Stimulated activated naive CD8-positive, alpha-beta T cell treated with anti-CD3 and anti-CD28 coated beads, Interleukin-15, Interleukin-2, amounts not matched to agents 100 ng/mL and 50 ng/mL, for 24 hours (primary cell): ENCODE measurements at regions not wholly inside any gene's neighbourhood (a gene's known extent, or its start where the extent isn't known, plus 50 kb on each side); places are given as distances from the start of the nearest gene placed in this dataset.
"Not testable (repeated sequence)": the region's sequence is repeated elsewhere in the genome, so short reads cannot be mapped to it uniquely, and the experiment has no call there.

Experiments used
- H3K27ac Mint-ChIP-seq: one replicate; pipeline ENCODE4 v1.8.0; 2021; ENCODE audit warnings: mild to moderate bottlenecking, mixed read lengths
- H3K27me3 Mint-ChIP-seq: one replicate; pipeline ENCODE4 v1.8.0; 2021; ENCODE audit warnings: mixed read lengths
- H3K36me3 Mint-ChIP-seq: one replicate; pipeline ENCODE4 v1.8.0; 2021; ENCODE audit warnings: low read depth, mixed read lengths
- H3K4me1 Mint-ChIP-seq: one replicate; pipeline ENCODE4 v1.8.0; 2021; ENCODE audit warnings: low read depth, mixed read lengths
- H3K4me3 Mint-ChIP-seq: one replicate; pipeline ENCODE4 v1.8.0; 2021; ENCODE audit warnings: mild to moderate bottlenecking, mixed read lengths
- H3K9me3 Mint-ChIP-seq: one replicate; pipeline ENCODE4 v1.8.0; 2021; ENCODE audit warnings: mixed read lengths

DNA sequence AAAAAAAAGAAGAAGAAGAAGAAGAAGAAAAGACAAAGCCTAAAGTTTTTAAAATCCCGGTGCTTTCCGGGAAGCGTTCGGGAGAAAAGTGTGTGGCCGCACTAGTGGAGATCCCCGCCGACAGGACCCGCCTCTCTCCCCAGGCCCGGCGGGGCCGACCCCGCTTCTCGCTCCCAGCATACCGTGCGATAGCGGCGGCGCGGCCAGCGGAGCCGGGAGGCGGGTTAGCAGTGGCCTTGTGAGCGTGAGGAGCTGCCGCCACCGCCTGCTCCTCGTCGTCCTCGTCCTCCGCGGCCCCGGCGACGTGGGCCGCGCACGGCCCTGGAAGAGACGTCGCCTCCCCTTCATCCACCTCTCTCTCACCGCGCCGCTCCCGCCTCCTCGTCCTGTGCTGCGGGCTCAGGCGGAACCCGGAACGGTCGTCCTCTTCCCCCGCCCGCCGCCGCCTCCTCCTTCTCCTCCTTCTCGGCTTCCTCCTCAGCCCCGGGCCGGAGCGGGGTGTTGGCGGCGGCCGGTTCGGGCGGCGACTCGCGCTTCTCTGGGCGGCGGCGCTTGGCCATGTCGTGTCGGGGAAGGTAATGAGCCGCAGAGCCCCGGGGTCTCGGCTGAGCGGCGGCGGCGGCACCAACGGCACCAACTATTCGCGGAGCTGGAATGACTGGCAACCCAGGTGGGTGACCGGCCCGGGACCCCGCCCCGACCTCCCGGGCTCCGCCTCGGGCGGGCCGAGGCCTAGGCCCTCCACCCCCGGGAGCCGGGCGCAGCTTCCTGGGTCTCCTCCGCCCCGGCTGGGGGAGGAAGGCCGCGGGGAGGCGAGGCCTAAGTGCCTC, 62.6 kb upstream of the CDR2 start:
- peak overlapping the region; percentile 99 for H3K27ac Mint-ChIP-seq
- H3K36me3 Mint-ChIP-seq, result not testable (repeated sequence)

DNA sequence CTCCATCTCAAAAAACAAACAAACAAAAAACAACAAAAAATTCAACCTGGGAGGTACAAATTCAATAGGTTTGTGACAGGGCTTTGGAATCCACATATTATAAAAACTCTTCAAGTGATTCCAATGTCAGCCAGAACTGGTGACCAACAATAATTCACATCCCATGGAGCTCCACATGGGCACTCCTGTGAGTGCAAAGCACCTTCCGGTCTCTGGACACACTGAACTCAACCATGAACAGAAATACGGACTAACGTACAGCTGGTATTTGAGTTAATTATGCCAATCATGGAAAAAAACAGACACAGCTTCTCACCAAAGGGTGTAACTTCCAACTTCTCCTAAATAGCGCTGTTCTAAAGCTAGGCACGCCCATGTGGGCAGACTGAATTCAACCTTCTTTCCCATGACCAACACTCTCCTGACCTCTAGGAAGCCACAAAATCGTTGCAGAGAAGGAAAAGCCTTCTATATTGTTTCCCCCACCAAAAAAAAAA, 62.0 kb upstream of the CDR2 start:
- not testable (repeated sequence) for H3K4me1 Mint-ChIP-seq, H3K27me3 Mint-ChIP-seq, H3K36me3 Mint-ChIP-seq, H3K9me3 Mint-ChIP-seq
- Mint-ChIP-seq H3K27ac (peak overlapping the region; percentile 99), H3K4me3 (peak overlapping the region; percentile 95)

More for the DNA sequence above, 62.6 kb upstream of the CDR2 start:
- not testable (repeated sequence) for H3K27me3 Mint-ChIP-seq, H3K9me3 Mint-ChIP-seq, H3K4me1 Mint-ChIP-seq
- peak overlapping the region; percentile 95 for H3K4me3 Mint-ChIP-seq

DNA sequence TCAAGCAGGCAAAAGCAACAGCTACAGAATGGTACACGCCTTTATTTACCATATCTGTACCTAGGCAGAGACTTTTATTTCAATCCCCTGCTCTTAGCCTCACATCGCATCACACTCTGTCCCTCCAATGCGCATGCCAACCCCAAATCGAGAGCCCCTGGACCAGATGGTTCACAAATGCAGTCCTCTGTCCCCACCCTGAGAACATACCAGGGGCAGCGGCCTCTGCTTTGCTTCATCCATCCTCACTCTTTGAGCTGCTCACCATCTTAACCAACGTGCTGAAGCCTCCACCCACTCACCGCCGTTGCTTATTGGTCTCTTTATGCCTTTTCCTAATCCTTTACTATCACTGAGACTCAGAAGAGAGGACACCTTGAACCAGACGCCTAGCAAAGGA, 56.9 kb upstream of the CDR2 start:
- not testable (repeated sequence) for H3K9me3 Mint-ChIP-seq, H3K27me3 Mint-ChIP-seq, H3K4me3 Mint-ChIP-seq, H3K4me1 Mint-ChIP-seq, H3K27ac Mint-ChIP-seq
- peaks cover 18% of the 10 kb centered on the region for H3K36me3 Mint-ChIP-seq

DNA sequence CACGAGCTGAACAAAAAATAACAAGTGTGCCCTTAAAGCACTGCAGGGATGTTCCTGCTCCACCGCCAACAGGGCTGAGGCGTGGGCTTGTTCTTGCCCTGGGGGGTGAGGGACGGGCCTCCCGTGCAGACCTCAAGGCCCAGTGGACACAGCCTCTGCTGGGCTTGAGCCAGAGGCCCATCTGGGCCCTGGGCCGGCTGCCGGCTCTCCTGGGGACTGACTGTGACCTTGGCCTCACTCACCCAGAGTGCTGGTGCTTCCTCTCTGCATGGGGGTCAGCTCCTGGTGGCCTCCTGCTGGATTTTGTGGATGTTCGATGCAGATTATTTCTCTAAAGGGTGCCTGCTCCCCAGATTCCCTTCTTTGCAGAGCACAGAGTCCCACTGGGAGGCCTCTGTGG, 54.2 kb upstream of the CDR2 start:
- no peak overlapping the region for H3K27ac Mint-ChIP-seq
- H3K4me3 Mint-ChIP-seq, result no peak overlapping the region
- no peaks in the 10 kb centered on the region for H3K4me1 Mint-ChIP-seq
- no peaks in the 10 kb centered on the region for H3K9me3 Mint-ChIP-seq
- H3K36me3 Mint-ChIP-seq, result peaks cover 31% of the 10 kb centered on the region
- no peaks in the 10 kb centered on the region for H3K27me3 Mint-ChIP-seq

DNA sequence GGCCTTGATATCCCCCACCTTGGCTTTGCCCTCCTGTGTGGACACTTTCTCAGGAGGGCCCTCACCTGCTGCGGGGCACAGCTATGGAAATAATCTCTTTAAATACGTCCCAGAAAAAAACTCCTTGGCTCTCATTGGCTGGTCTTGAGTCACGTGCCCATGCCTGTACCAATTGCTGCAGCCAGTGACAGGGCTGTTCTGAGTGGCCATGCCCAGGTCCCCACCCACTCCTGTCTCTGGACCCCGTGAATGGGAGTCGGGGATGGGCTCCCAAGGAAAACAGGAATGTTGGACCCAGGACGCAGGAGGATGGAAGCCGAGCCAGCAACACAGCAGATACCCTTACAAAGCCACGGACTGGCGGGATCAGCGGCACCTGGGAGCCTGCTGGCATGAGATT, 53.1 kb upstream of the CDR2 start:
- H3K4me1 Mint-ChIP-seq, result no peaks in the 10 kb centered on the region
- no peak overlapping the region for H3K4me3 Mint-ChIP-seq
- H3K36me3 Mint-ChIP-seq, result peaks cover 36% of the 10 kb centered on the region
- H3K27me3 Mint-ChIP-seq, result no peaks in the 10 kb centered on the region
- no peak overlapping the region for H3K27ac Mint-ChIP-seq
- no peaks in the 10 kb centered on the region for H3K9me3 Mint-ChIP-seq

DNA sequence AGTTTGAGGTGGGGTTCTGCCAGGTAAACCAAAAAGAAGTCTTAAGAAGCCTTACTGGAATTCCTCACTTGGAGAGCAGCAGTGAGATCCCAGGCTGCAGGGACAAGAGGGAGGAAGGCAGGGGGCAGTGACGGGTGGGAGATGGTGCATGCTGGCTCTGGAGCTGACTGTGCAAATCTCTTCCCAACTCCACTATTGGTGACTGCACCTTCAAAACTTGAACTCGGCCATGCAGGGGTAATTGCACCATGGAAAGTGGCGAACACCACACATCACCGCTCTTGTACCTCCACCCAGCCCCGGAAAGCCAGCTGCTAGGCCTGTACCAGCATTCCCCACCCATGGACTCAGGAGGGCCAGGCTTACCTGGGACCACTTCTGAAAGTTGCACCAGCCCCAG, 51.4 kb upstream of the CDR2 start:
- Mint-ChIP-seq H3K27me3 (no peaks in the 10 kb centered on the region), H3K36me3 (peaks cover 47% of the 10 kb centered on the region), H3K9me3 (no peaks in the 10 kb centered on the region), H3K4me1 (no peaks in the 10 kb centered on the region), H3K27ac (no peak overlapping the region), H3K4me3 (no peak overlapping the region)

DNA sequence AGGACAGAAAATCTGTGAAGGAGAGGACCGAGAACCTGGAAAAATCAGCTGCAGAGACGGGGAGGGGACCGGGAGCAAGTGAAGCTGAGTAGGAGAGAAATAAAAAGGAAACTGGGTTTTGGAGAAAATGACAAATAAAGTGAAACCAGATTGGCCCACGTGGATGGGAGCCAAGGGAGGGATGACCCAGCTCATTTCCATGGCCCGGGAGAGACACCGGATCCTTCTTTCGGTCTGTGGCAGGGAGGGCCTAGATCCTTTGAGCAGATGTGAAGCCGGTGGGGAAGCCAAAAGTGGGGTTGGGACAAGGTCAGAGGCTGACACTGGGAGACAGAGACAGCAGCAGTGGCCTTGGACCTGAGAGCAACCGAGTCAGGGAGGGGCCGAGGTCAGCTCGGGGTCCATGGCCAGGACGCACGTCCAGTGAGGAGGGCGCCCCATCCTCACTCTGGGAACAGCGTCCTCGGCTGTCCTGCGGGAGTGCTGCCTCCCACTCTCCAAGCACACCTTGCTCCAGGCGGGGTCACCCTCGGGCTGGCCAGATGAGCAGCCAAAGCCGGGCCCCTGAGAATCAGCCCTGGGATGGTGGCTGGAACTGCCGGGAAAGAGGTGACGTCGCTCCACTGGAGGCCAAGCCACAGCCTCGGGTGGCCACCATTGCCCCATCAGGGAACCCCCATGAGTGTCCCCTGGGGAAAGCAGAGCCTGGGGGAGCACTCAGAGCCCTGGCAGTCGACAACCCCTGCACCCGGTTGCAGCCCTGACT, 50.8 kb upstream of the CDR2 start:
- Mint-ChIP-seq H3K36me3 (peaks cover 54% of the 10 kb centered on the region), H3K27ac (peak overlapping the region; percentile 5)

DNA sequence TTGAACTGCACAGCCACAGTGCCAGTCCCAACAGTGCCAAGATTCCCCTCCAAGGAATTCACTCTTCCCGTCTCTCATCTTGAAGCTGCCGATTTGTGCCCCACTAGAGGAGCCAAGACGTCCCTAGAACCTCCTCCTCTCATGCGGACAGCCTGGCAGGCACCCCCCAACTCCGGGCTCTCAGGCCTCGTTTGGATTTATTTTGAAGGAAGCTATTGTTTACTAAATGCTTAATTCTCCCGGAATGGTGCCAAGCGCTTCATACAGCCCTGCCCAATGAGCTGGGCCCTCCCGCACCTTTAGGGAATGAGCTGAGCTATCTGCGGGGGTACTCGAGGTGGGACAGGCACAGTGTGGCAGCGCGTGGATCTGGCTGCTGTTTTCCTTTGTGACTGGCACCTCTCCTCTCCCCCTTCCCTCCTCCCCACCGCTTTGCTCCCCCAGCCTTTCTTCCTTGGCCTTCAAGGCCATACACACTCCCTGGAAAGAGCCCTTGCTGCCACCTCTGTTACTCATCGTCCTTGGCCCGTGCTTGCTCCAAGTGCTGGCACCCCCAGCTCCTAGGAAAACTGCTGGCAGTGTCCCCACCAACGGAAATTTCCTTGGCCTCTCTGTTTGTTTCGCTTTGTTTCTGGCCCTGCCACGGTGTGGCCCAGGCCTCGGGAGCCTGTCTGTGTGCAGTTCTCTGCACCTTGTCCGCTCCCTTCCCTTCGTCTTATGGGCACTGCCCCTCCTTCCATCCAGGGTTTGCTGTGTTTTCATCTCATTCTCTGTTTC, 49.9 kb upstream of the CDR2 start:
- Mint-ChIP-seq H3K27me3 (no peaks in the 10 kb centered on the region), H3K36me3 (peaks cover 57% of the 10 kb centered on the region), H3K27ac (peak overlapping the region; percentile 5), H3K4me3 (no peak overlapping the region), H3K4me1 (no peaks in the 10 kb centered on the region), H3K9me3 (no peaks in the 10 kb centered on the region)

More for the DNA sequence above, 50.8 kb upstream of the CDR2 start:
- Mint-ChIP-seq H3K9me3 (no peaks in the 10 kb centered on the region), H3K4me1 (no peaks in the 10 kb centered on the region), H3K27me3 (no peaks in the 10 kb centered on the region), H3K4me3 (no peak overlapping the region)
